ENCODE measurements at regions not wholly inside any gene's neighbourhood (a gene's known extent, or its start where the extent isn't known, plus 50 kb on each side); places are given as distances from the start of the nearest gene placed in this dataset.
"Not testable (repeated sequence)": the region's sequence is repeated elsewhere in the genome, so short reads cannot be mapped to it uniquely, and the experiment has no call there.

DNA sequence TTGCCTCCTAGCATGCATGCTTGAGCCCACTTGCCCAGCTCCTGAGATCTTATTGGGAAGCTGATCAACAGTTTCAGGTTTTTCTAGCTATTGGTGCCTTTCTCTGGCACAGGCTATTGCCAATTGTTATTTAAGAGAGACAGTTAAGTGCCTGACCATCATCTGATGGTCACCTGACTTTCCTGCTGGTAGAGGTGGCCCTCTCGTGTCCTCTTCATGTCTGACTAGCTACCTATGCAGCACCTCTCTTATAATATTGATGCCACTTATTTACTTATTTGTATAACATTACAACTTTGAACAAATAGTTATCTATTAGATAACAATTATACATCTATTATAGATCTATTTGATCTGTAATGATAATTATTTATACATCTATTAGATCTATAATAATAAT, 205.9 kb upstream of the SEMA3D start:
- DNase-seq, result no peak

DNA sequence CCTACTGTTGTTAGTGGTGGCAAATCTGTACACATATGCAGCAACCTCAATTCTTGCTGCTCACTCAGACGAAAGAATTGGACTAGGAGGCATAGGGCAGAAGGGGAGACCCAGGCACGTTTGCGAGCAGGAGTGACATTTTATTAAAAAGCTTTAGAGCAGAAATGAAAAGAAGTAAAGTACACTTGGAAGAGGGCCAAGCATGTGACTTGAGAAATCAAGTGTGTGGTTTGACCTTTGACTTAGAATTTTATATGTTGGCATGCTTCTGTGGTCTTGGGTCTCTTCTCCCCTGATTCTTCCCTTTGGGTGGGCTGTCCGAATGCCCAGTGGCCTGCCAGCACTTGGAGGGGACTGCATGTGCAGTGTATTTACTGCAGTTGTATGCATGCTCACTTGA, 205.5 kb upstream of the SEMA3D start:
- no peak for DNase-seq

DNA sequence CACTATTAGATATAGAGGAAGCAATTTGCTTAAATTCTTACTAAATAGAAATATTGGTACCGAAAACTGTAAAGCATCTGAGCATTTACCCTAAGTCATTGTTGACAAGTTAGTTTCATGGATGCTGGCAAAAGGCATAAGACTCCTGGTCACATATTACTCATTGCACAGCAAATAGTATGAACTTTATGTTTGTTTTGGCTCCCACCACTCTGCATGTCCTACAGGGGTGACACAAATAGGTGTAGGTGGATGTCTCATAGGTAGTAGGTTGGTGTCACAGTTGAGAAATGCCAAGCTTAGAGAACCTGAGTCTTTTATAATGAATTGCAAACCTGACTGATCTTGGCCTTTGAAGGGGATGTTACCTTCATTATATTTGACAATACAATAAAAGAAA, 199.6 kb upstream of the SEMA3D start:
- no peak for DNase-seq

DNA sequence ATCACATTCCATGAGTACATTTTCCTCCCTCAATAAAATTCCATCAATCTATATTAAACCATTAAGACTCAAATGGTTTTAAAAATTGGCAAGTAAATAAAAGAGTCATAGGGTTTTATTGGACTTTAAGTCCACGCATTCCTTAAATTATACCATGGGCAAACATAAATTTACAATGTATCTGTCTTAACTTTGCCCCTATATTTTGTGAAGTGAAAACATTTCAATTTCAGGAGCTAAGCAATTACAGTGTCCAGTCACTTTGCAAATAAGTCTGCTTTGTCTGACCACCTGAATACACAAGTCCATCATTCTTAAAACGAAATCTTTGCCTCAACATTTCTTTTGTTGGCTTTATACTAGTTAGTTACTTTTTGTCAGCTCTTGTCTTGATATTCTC, 197.5 kb upstream of the SEMA3D start:
- no peak for DNase-seq

DNA sequence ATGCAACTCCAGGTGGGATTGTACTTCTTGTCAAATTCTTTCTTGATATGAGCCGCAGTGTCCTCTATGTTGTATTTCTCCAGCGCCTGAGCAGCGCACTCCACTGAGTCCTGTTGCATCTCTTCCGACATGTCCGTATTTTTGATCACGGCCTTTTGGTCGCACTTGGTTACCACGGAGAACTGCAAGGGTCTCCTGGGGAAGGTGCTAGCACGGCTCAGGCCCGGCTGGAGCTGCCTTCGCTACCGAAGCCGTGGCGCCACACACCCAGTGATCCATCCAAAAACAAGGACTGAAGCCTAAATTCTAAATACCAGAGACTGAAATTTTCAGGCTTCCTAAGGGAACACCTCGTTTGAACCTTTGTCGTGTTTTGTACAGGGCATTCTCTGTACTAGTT, 194.4 kb upstream of the SEMA3D start:
- no peak for DNase-seq

DNA sequence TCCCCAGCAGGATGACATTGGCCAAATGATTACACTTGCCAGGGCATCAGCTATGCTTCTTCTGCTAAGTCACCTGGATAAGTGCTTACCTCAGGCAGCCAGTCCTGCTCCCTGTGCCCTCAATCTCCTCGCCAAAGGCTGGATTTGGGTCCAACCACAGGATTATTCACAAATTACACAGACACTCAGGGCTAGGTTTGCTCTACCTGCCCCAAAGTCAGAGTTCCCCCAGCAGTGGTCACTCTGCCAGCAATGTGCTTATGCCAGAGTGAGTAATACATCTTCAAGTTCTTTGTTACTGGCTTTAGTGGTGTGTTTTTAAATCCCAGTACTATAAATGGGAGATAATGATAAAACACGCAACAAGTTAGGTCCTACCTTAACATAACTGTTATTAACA, 189.7 kb upstream of the SEMA3D start:
- DNase-seq, result no peak

DNA sequence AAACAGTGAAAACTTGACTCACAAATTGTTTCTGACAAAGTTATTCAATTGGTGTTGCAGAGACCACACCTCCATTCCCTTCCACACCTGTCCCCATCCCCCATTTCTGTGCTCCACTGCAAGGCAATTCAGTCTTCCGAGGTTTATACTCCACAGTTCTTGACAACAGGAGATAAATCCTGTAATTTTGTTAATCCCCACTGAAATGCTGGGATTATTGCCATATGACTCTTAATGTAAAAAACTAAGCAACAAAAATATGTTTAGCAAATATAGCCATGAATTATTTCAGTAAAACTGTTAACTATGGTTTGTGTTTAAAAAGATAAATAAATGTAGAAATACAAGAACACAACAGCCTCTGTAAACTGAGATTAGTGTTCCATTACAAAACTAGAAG, 170.1 kb upstream of the SEMA3D start:
- no peak for DNase-seq

DNA sequence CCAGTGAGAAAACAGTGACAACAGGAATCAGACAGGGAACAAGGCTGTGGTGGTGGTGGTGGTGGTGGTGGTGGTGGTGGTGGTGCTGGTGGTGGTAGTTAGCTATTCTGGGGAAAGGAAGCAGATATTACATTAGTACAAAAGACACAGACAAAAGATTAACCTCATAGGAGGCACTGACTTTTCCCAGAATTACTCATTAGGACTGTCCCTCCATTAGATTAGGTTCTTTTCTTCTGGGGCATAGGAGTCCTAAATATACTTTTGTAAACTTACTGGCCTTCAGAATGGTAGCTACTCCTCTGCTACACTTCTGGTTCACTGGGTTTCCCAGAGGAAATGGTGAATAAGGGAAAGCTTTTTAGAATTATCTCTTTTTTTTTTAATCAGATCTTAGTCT, 156.6 kb upstream of the SEMA3D start:
- no peak for DNase-seq

DNA sequence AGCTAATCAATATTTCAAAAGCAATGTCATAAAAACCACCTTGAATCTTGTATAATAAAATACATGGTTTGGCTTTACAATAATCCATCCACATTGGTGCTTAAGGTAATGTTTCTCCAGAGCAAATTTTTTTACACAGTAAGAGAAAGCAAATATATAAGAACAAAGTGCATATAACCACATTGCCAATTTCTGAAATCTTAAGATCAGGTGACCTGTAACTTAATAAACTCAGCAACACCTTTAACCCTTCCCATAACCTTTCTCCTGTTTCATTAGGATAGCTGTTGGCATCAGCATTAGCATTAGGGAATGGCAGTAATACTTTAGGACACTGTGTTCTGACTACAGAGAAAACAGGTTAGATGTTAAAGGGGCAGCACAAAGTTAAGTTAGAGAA, 155.9 kb upstream of the SEMA3D start:
- DNase-seq, result no peak

DNA sequence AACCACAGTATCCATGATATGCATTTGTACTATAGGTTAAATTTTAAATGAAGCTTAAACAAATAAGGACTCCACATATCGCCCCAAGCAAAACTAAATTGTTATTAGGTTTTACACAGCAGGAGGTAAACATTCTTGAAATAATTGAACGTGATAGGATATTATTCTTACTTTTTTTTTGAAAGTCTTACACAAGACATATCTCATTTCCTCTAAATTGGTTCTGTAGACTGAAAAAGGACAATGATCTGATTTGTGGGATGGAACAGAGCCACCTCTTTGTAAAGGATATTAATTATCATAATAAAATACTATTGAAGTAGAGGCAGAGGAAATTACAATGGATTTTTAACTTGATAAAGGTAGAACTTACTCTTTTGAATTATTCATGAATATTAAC, 155.1 kb upstream of the SEMA3D start:
- no peak for DNase-seq

DNA sequence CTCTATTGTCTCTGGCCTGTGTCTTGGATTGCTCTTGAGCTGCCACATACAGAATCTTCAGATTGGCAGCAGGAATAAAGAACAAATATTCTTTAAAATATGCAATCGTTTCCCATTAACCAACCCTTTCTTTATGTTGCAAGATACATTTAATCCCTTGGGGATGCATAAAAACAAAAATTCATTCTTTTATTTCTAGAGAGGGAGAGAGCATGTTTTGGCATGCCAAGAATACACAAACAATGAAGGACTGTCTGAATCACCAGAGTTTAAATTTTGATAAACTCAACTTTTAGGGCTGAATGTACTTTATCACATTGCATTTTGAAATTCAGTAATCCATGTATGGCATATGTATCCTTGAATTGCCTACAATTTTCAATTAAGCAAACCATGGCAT, 154.3 kb upstream of the SEMA3D start:
- no peak for DNase-seq

DNA sequence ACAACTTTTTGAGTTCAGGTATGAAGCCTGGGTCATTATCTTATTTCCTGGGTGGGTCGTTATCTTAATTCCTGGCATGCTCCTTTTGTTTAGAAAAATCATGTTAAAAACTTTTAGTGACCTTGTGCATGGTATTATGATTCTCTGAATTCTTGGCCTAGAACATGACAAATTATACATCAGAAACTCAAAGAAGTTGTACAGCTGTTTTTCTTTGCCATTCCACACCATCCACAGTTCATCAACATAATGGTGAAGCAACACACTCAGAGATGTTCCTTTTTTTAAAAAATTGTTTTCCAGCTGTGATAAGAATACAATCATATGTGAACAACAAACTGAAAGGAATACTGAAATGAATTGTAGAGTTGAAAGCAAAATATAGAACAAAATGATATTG, 149.2 kb upstream of the SEMA3D start:
- no peak for DNase-seq

DNA sequence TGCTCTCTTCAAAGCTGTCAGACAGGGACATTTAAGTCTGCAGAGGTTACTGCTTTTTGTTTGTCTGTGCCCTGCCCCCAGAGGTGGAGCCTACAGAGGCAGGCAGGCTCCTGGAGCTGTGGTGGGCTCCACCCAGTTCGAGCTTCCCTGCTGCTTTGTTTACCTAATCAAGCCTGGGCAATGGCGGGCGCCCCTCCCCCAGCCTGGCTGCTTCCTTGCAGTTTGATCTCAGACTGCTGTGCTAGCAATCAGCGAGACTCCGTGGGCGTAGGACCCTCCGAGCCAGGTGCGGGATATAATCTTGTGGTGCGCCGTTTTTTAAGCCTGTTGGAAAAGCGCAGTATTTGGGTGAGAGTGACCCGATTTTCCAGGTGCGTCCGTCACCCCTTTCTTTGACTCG, 148.3 kb upstream of the SEMA3D start:
- DNase-seq, result not testable (repeated sequence)

DNA sequence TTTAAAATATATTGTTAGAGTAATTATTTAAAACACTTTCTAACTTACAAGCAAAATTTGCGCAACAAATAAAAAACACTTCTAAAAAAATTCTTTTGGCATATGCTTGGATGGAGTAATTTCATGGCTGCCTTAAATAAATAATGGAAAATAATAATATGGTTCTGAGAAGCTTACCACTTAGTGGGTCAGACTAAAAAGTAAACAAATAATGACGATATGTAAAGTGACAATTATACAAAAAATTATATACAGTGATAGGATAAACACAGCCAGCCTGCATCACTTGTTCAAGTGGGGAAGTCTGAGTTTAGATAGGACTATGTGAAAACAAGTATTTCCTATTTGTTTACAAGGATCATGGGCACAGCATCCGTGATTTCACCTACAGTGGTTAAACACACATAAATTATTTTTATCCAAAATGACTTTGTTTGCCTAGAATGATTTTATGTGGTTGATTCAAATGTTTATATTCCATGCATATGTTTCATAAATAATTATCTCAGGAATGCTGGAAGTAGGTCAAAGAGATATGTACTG, 141.7 kb upstream of the SEMA3D start:
- no peak for DNase-seq

DNA sequence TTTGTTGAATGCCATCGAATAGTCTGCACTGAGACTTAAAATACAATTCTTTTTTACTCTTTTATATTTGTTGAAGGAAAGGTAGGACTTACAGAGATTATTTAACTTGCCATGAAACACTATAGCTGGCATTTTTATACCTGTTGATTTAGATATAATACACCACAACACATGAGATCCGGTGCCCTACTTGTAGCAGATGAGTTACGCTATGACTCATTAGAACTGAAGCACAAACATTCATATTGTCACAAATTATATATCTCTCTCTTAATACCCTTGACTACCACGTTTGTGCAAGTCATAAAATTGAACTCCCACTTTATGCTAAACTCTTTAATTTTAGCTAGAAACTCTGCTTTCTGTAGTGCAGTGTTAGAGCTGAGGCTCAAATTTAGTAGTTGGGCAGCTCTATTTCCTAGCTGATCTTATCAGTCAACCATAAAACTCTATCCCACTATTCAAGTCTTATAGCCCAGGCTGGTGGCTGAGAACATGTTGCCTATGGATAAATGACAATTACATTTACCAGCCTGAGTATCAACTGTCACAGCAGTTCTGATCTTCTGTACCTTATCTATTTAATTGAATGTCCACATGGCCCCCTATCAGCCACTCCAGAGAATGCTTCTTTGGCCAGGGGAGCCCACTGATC, 137.4 kb upstream of the SEMA3D start:
- DNase-seq, result no peak

DNA sequence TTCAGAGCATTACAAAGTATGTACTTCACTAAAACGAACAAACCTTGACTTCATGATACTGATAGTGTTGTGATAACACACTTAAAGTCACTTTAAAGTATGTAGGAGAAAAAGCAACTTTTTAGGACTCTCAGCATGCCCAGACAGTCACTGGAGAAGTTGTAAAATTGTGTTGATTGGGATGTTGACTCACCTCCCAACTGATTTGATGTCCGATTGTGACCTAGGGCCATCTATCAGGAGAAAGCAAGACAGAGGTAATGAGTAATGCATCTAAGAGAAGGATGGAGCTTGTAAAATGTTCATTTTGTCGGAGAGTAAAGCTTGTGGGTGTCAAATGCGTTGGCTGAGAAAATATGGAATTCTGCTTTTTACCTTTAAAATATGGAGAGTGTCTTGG, 135.4 kb upstream of the SEMA3D start:
- no peak for DNase-seq

DNA sequence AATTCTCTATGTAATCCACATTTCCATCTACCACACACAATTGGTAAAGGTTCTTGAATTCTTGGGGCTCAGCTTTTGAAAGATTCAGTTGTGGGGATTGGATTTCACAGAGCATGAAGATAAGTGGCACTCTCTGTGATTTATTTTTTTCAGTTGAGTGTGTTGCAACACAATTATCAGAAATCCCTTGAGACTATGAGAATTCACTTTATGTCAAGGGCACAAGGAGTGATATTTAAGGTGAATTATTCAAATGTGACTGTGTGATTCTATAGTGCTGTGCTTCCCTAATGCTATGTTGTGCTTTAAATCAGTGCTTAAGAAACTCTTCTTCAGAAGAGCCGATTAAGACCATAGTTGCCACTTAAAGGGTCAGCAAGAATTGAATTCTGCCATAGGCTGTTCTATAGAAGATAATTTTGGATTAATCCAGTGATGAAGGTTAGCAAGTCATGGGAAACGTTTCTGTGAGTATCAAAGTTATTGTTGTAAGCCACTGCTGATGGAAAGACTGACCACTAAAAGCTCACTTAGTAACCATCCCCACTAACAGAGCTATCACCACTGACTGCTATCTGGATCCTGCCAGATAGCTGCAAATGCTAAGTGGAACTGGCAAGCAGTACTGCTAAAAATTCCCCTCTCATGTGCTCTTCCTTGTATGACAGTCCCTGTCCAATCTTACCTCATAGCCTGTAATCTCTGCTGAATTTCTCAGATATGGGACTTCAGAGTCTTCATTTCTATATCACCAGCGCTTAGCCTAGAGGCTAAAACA, 134.0 kb upstream of the SEMA3D start:
- DNase-seq, result no peak

DNA sequence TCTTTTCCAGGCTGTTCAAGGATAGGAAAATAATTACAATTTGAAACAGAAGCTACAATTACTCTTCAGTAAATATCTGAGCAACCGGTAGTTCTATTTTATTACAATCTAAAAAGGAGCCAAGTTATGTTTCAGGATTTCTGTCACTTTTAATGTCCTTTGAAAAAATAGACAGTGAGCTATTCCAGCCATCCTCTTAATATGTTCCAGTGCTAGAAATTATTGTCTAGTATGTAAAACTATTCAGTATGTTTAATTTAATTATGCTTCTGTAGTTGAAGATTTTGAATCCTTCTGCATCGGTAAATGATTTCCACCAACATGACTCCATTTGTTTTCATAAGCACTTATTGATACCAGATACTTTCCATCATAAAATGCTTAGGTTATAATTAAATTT, 129.6 kb upstream of the SEMA3D start:
- no peak for DNase-seq

DNA sequence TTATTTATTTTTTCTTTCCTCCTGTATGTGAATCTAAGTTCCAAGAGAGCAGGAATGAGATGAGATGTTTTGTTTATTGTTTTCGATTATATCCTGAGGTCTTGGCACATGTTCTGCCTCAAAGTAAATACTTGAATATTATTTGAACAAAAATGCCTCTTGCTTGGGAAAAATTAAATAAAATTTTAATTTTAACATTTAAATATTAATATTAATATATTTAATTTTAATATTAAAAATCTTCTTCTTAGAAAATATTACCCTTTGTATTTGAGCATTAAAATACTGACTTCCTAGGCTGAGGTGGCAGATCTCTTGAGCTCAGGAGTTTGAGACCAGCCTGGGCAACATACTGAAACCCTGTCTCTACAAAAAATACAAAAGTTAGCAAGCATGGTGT, 123.4 kb upstream of the SEMA3D start:
- no peak for DNase-seq

DNA sequence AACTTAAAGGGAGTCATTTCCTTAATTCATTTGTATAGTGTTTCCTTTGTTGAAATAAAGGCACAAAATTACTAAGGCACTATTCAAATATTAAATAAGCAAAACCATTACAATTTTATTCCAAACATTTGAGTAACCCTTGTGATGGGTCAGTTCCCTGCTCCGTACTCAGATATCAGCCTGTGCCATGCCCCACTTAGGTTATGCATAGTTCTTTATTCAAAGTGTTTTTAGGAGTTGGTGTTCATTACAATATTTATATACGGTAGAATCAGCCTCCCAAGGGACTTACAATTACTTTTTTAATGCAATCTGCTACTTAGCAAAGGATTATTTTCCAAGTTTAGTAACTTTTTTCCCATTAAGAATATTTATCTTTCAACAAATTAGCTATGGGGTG, 119.3 kb upstream of the SEMA3D start:
- DNase-seq, result no peak

DNA sequence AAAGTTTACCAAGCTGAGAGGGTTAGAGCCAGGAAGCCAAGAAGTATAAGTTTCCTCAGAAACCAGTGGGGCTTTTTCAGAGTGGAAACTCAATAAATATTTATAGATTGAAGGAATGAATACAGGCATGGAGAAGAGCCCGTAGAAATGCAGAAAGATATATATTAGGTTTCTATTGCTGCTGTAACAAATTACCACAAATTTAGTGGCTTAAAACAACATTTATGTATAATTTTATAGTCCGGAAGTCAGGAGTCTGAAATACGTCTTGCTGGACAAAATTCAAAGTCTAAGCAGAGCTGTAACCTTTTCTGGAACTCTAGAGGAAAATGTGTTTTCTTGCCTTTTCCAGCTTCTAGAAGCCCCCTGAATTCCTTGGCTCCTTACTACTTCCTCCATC, 107.3 kb upstream of the SEMA3D start:
- DNase-seq, result no peak

DNA sequence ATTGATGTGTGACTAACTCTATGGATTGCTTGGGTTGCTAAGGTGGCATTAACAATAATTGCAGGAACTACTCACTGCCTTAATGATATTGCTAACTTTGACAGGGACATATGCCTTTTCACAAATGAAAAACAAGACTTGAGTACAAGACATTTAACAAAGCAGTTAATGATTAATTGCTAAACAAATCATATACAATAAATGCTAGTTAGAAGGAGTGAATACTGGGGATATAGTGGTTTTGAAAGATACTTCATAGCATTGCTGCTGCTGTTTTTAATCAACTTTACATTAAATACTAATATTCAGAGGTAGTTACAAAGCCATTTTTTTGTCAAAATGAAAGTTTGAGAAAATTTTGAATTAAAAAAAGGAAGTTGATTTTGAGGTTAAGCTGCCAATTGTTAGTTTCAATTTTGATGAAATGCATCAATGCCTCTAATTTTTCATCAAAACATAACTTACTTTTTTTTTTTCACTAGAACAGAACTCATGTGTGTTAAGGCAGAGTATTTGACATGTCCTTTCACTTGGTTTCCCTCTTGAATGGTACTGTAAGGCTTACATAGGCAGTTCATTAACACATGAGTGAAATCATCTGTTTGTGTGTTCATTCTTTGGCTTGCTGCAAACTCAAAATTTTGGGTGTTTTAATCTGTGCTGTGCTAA, 106.2 kb upstream of the SEMA3D start:
- no peak for DNase-seq

DNA sequence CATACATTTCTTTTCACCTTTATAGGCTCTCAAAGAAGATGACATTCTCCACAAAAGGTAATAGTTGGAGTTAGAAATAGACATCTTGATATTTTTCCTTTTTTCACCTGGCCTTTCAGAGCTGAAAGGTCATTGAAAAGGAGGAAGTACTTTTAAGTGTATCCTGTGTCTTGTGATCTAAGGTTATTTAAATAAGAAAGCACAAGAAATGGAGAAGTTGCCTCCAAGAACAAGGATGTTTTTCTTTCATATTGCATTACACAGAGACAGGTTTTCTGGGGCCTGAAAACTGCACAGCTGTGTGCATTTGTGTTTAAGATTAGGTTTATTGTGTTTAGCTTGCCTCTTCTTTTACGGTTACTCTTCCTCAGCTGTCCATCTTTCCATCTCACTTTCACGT, 103.4 kb upstream of the SEMA3D start:
- DNase-seq, result no peak

DNA sequence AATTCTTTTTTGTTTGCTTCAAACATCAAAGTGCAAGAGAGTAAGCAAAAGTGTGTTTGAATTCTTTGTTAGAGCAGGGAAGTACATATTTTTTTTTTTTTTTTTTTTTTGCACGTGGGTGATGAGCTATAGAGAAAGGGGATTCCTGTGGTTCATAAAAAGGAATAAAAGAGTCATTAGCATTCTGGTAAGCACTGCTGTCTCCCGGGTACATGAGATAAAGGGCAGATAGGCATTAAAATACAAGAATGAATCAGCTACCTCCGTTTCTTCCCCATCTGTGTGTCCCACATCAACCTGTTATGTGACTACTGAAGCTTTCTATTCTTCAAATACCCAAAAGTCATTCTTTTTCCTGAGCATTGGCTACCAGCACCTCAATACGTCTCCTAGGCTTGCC, 102.4 kb upstream of the SEMA3D start:
- no peak for DNase-seq

Measured in COR-L47 (cell line).